ENCODE measurements at regions not wholly inside any gene's neighbourhood (a gene's known extent, or its start where the extent isn't known, plus 50 kb on each side); places are given as distances from the start of the nearest gene placed in this dataset.

- DNase-seq (ENCODE audit: low read depth in 2 of 2), result no peak
- no peak overlapping the region for H3K4me3 ChIP-seq (replicated peaks in 1 of 2; ENCODE audit: low read depth in 2 of 2, low read length in 2 of 2)
- TF ChIP-seq CTCF (IDR thresholded peaks at IDR 0.05; ENCODE audit: low read depth, low read length), result no peak
These were observed 76.8 kb upstream of the FOXP4 start for GRCh38 chr6:41469156-41470028.

GRCh38 chr6:41470029-41470330, 76.2 kb upstream of the FOXP4 start:
- TF ChIP-seq CTCF (IDR thresholded peaks at IDR 0.05; ENCODE audit: low read depth, low read length), result no peak
- no peak overlapping the region for H3K4me3 ChIP-seq (replicated peaks in 1 of 2; ENCODE audit: low read depth in 2 of 2, low read length in 2 of 2)
- DNase-seq (ENCODE audit: low read depth in 2 of 2), result no peak

- no peak overlapping the region for H3K4me3 ChIP-seq (replicated peaks in 1 of 2; ENCODE audit: low read depth in 2 of 2, low read length in 2 of 2)
- DNase-seq (ENCODE audit: low read depth in 2 of 2), result peak; percentile 57 to 74
- no peak for TF ChIP-seq CTCF (IDR thresholded peaks at IDR 0.05; ENCODE audit: low read depth, low read length)
These were observed 75.7 kb upstream of the FOXP4 start for GRCh38 chr6:41470331-41471063.

- DNase-seq (ENCODE audit: low read depth in 2 of 2), result no peak
- no peak overlapping the region for H3K4me3 ChIP-seq (replicated peaks in 1 of 2; ENCODE audit: low read depth in 2 of 2, low read length in 2 of 2)
- no peak for TF ChIP-seq CTCF (IDR thresholded peaks at IDR 0.05; ENCODE audit: low read depth, low read length)
These were observed 74.9 kb upstream of the FOXP4 start for GRCh38 chr6:41471064-41471895.

GRCh38 chr6:41474213-41474933, 71.8 kb upstream of the FOXP4 start:
- TF ChIP-seq CTCF (IDR thresholded peaks at IDR 0.05; ENCODE audit: low read depth, low read length), result no peak
- no peak for DNase-seq (ENCODE audit: low read depth in 2 of 2)
- no peak overlapping the region for H3K4me3 ChIP-seq (replicated peaks in 1 of 2; ENCODE audit: low read depth in 2 of 2, low read length in 2 of 2)

GRCh38 chr6:41475164-41475563, 71.0 kb upstream of the FOXP4 start:
- no peak for DNase-seq (ENCODE audit: low read depth in 2 of 2)
- H3K4me3 ChIP-seq (replicated peaks in 1 of 2; ENCODE audit: low read depth in 2 of 2, low read length in 2 of 2), result no peak overlapping the region
- TF ChIP-seq CTCF (IDR thresholded peaks at IDR 0.05; ENCODE audit: low read depth, low read length), result no peak

Measured in cardiac fibroblast (primary cell).